ENCODE measurements at regions not wholly inside any gene's neighbourhood (a gene's known extent, or its start where the extent isn't known, plus 50 kb on each side); places are given as distances from the start of the nearest gene placed in this dataset.
"Not testable (repeated sequence)": the region's sequence is repeated elsewhere in the genome, so short reads cannot be mapped to it uniquely, and the experiment has no call there.

GRCh38 chr4:66956852-66957251, 588.5 kb downstream of the CENPC start:
- no peak for DNase-seq (ENCODE audit: low read depth in 4 of 4, low spot score in 3 of 4)

- DNase-seq (ENCODE audit: low read depth in 4 of 4, low spot score in 3 of 4), result no peak
Observed at GRCh38 chr4:66956426-66956825, 588.9 kb downstream of the CENPC start.

GRCh38 chr4:66955784-66956183, 589.5 kb downstream of the CENPC start:
- no peak for DNase-seq (ENCODE audit: low read depth in 4 of 4, low spot score in 3 of 4)

GRCh38 chr4:66949419-66949818, 595.9 kb downstream of the CENPC start:
- DNase-seq (ENCODE audit: low read depth in 4 of 4, low spot score in 3 of 4), result no peak

- no peak for DNase-seq (ENCODE audit: low read depth in 4 of 4, low spot score in 3 of 4)
Observed at GRCh38 chr4:66946761-66947160, 598.5 kb downstream of the CENPC start.

- DNase-seq (ENCODE audit: low read depth in 4 of 4, low spot score in 3 of 4), result no peak
Observed at GRCh38 chr4:66943112-66943511, 602.2 kb downstream of the CENPC start.

- not testable (repeated sequence) for DNase-seq (ENCODE audit: low read depth in 4 of 4, low spot score in 3 of 4)
Observed at GRCh38 chr4:66931981-66932380, 613.3 kb downstream of the CENPC start.

- DNase-seq (ENCODE audit: low read depth in 4 of 4, low spot score in 3 of 4), result no peak
Observed at GRCh38 chr4:66930206-66930605, 615.1 kb downstream of the CENPC start.

- no peak for DNase-seq (ENCODE audit: low read depth in 4 of 4, low spot score in 3 of 4)
Observed at GRCh38 chr4:66929748-66930147, 615.6 kb downstream of the CENPC start.

- not testable (repeated sequence) for DNase-seq (ENCODE audit: low read depth in 4 of 4, low spot score in 3 of 4)
Observed at GRCh38 chr4:66928881-66929280, 616.4 kb downstream of the CENPC start.

GRCh38 chr4:66927937-66928336, 617.4 kb downstream of the CENPC start:
- no peak for DNase-seq (ENCODE audit: low read depth in 4 of 4, low spot score in 3 of 4)

GRCh38 chr4:66926687-66927086, 618.6 kb downstream of the CENPC start:
- no peak for DNase-seq (ENCODE audit: low read depth in 4 of 4, low spot score in 3 of 4)

GRCh38 chr4:66923081-66923865, 622.0 kb downstream of the CENPC start:
- no peak for DNase-seq (ENCODE audit: low read depth in 4 of 4, low spot score in 3 of 4)

- DNase-seq (ENCODE audit: low read depth in 4 of 4, low spot score in 3 of 4), result no peak
Observed at GRCh38 chr4:66921433-66921832, 623.9 kb downstream of the CENPC start.

GRCh38 chr4:66920514-66920913, 624.8 kb downstream of the CENPC start:
- no peak for DNase-seq (ENCODE audit: low read depth in 4 of 4, low spot score in 3 of 4)

- DNase-seq (ENCODE audit: low read depth in 4 of 4, low spot score in 3 of 4), result no peak
Observed at GRCh38 chr4:66911880-66912279, 633.4 kb downstream of the CENPC start.

- no peak for DNase-seq (ENCODE audit: low read depth in 4 of 4, low spot score in 3 of 4)
Observed at GRCh38 chr4:66906314-66906713, 639.0 kb downstream of the CENPC start.

- no peak for DNase-seq (ENCODE audit: low read depth in 4 of 4, low spot score in 3 of 4)
Observed at GRCh38 chr4:66899422-66900065, 645.8 kb downstream of the CENPC start.

GRCh38 chr4:66893807-66894206, 651.5 kb downstream of the CENPC start:
- no peak for DNase-seq (ENCODE audit: low read depth in 4 of 4, low spot score in 3 of 4)

GRCh38 chr4:66887061-66887460, 658.2 kb downstream of the CENPC start:
- DNase-seq (ENCODE audit: low read depth in 4 of 4, low spot score in 3 of 4), result no peak

GRCh38 chr4:66885501-66886165, 659.7 kb downstream of the CENPC start:
- DNase-seq (ENCODE audit: low read depth in 4 of 4, low spot score in 3 of 4), result no peak

GRCh38 chr4:66876946-66877345, 668.4 kb downstream of the CENPC start:
- DNase-seq (ENCODE audit: low read depth in 4 of 4, low spot score in 3 of 4), result no peak

All from right renal pelvis (tissue), 4 donors.